Islet precursor cell (in vitro differentiated cells): ENCODE measurements at regions not wholly inside any gene's neighbourhood (a gene's known extent, or its start where the extent isn't known, plus 50 kb on each side); places are given as distances from the start of the nearest gene placed in this dataset.
"Not testable (repeated sequence)": the region's sequence is repeated elsewhere in the genome, so short reads cannot be mapped to it uniquely, and the experiment has no call there.

Experiments
- DNase-seq: peaks from one replicate; pipeline ENCODE4 v3.0.0-alpha.2; 2018

DNA sequence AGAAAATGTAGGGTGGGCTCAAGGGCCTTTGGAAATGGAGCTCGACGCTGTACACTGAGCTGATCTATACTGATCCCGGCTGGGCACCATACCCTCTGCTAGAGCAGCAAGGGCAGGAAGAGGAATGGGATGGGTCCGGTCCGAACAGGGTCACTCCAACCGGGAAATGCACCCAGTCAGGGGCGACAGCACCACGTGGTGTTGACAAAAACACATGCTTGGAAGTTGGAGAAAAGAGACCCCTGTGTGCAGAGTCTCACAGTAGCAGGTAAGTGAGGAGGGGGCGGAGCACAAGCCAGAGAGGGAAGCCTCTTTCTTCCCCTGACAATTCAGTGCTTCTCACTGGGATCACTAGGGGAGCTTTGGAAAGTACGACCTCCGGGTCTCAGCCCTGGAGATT is 84.1 kb upstream of the ASB18 start:
- DNase-seq: no peak

GRCh38 chr2:236348976-236349375 is 84.8 kb upstream of the ASB18 start:
- DNase-seq: no peak

DNA sequence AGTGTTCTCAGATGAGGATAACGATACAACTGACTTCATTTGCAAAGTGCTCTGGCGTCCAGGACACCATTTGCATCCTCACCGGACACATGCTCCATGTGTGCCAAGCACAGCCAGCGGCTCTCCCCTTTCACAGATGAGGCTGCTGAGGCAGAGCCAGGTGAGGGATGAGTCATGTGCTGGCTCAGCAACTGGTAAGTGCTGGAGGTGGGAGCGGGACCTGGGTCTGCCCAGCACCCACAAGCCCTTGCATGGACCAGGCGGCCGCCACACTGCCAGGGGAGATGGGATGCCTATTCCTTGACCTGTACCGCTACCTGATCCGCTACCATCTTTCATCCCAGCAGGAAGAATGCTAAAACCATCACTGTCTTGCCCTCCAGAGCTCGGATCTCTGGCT is 86.2 kb upstream of the ASB18 start:
- no peak for DNase-seq

DNA sequence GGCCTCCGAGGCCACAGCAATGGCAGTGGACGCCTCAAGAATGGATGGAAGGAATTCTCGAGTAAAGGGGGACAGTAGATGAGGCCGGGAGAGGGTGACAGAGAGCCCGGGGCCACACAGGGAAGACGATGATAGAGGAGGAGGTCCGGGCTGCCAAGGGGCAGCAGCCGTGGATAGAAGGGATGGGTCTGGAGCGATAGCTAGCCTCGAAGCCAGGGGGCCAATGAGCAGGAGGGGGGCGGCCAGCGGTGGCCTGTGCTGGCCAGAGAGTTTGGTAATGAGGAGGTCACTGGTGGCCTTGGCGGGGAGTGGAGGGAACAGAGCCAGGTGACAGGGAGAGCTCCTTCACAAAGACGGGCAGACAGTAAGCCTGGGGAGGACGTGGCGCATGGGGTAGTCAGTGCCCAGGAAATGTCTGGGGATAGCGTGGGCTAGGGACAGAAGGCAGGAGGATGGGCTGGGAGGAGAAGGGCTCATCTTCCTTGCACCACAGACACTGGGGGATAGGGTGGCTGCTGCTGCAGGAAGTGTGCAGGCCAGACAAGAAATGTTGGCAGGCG is 87.8 kb upstream of the ASB18 start:
- no peak for DNase-seq

DNA sequence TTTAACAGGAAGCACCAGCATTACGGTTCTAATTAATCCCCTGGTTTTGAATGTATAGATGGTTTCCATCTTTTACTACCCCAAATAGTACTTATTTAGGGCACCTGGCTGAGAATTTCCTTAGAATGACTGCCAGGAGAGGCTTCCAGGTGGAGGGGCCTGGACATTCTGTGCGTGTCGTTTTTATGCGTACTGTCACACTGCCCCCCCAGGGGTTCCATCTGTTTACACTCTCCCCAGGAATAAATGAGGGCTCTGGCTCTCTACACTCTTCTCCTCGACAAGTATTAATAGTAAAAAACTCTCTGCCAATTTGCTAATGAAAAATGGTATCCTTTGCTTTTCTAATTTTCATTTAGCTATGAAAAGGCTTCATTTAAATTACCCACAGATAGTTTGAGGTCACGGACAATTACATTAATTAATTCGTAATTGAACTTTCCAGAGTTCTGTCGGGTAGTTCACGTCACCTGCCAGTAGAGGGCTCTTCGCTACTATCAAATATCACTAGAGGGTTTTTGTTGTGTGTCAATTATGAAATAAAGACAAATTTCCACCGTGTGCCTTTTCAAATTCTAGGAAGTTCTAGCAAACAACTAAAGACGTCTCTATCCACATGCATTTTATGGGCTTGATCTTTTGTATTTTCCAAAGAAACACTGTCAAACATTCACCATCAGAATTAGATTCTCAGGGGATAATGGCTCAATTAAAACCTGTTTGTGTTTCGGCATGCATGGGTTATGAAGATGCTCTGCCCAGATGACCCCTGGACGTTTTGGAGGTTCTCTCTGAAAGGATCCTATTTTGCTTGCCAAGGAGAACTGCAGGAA is 88.8 kb upstream of the ASB18 start:
- DNase-seq: no peak

DNA sequence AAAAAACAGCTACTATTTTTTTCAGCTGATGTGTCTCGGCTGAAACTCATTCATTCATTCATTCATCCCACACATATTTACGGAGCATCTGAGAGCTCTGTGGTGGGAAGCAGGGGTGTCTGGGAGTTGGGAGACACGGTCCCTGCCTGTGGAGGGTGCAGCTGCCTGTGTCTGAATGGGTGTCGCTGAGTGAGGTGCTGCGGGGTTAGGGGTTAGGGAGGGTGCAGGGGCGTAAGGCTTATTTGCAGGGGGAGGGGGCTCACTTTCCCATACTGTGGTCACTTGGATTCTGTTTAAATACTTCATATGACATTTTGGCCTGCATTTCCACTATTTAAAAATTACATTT is 89.4 kb upstream of the ASB18 start:
- no peak for DNase-seq

GRCh38 chr2:236354056-236354940 is 90.1 kb upstream of the ASB18 start:
- no peak for DNase-seq

GRCh38 chr2:236354973-236355595 is 90.9 kb upstream of the ASB18 start:
- DNase-seq: no peak

DNA sequence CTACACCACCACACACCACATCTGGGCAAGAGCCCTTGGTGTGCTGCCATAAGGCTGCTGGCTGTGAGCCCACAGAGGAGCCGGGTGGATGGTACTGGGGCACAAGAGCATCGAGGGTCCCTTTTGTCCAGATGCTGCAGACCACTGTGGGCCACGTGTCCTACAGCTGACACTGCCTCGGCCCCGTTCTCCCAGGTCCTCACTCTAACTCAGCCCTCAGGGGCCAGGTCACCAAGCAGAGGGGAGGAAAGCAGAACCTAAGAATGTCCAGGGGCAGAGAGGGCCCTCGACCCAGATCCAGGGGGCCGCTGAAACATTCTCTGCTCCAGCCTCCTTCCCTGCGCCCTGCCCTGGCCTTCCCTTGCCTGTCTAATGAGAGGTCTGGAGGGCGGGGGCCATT is 91.7 kb upstream of the ASB18 start:
- peak; percentile 51 for DNase-seq

DNA sequence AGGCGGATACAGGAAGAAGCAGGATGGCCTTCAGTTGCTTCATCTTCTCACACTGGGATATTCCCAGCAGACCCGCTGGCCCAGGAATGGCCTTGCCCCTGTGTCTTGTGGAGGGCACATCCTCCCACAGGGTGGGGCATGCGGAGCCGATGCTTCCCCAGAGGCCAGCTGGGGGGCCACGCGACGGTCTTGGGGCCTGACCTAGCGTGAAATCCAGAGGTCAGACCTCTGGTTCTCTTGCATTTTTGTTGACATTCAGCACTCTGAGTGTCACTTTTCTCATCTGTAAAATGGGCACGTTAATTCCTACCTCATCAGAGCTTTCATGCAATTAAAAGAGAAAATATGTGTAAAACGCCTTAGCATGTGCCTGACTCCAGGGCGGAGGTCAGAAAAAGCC is 92.1 kb upstream of the ASB18 start:
- peak; percentile 15 for DNase-seq

DNA sequence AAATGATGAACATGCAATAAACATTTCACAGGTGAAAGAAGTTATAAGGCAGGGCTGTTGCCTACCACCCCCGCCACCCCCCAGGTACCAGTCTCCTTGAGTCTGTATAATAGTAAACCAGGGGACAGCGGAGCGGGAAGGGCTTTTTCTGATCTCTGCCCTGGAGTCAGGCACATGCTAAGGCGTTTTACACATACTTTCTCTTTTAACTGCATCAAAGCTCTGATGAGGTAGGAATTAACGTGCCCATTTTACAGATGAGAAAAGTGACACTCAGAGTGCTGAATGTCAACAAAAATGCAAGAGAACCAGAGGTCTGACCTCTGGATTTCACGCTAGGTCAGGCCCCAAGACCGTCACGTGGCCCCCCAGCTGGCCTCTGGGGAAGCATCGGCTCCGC is 94.3 kb upstream of the ASB18 start:
- not testable (repeated sequence) for DNase-seq

- peak; percentile 55 for DNase-seq
Measured at GRCh38 chr2:236359426-236360045, 95.3 kb upstream of the ASB18 start.

- DNase-seq: peak; percentile 30
Measured at GRCh38 chr2:236360496-236360895, 96.3 kb upstream of the ASB18 start.

DNA sequence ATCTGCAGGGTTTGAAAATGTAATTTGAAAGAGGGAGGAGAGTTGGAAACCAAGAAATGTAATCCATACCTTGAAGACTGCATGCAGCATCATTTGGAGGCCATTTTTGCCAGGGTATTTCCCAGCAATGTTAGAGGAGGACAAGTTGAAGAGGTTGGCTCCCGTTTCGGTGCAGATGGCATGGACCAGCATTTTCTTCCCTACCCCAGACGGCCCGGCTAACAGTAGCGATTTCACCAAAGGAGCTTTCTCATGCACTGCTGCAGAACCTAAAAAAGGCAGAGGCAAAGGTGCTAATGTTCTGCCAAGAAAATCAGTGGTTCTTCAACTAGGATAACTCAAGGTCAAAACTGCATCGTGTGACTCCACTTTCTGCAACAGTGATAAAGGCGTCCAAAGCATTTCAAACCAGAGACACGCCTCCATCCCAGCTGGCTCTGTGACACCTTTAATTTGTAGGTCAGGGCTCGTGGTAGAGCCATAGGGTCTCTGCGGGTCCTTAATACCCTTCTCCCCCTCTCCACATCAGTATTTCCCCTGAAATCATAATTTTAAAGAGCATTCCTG is 99.6 kb upstream of the ASB18 start:
- no peak for DNase-seq

GRCh38 chr2:236365258-236366048 is 101.2 kb upstream of the ASB18 start:
- no peak for DNase-seq

DNA sequence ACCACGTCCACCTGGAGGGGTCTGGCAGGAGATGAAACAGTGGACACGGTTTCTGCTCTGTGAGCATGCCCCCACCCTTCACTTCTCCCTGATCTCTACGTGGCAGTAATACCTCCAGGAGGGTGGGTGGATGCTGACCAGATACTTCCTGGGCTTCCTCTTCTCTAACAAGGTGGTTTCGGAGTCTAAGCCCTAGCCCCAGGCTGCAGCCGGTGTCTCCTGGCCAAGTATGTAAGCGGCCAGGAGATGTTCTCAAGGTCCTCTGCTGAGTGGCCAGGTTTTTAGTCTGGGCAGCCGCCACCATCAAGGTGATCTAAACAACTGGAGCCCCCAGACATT is 101.8 kb upstream of the ASB18 start:
- DNase-seq: no peak

DNA sequence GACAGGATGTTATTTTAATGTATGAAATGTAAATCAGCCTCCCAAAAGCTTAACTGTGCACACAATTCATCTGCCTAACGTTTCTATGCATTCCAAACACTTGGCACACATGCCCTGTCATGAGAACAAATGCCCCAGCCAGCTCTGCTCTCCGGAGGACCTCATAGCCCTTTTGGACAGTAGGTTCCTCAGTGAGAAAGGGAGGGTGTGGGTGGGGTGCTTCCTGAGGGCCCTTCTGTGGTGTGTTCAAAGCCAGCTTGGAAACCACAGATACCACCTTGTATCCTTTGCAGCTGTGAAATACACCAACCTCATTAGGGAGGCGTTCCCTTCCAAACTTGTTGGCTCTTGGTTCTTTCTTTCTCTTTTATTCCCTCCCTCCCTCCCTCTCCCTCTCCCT is 102.2 kb upstream of the ASB18 start:
- DNase-seq: no peak

DNA sequence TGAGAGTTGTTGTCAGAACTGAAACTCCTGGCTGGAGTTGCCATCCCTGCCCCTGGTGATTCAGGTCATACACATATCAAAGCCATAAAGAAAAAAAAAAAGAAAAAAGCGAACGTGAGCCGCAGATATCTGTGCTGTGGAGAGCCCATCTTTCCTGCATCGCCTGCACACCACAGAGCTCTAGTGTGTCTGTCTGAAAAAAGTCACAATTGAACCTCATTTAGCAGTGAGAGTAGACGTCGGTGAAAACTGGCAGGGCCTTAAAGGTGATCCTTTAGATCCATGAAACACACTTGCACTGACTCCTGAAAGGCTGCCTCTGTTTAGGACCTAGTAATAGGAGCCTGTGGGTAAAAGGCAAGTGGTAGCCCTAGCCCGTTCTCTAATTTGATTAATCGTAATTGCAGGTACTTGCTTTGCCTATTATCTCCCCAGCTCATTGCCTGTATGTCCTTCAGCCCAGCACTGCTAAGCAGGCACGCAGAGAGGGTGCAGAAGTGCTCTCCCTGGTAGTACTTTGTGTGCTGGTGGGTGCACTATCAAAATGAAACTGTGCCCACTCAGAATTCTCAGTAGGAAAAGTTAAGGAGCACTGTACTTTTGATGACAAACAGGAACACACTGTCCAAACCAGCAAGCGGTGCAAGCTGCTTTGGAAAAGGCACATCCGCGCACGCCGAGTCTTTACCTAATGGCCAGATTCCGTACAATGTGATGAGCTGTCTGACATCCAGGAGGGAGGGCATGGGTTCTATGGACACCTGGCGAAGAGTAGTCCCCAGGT is 103.5 kb upstream of the ASB18 start:
- DNase-seq: no peak

DNA sequence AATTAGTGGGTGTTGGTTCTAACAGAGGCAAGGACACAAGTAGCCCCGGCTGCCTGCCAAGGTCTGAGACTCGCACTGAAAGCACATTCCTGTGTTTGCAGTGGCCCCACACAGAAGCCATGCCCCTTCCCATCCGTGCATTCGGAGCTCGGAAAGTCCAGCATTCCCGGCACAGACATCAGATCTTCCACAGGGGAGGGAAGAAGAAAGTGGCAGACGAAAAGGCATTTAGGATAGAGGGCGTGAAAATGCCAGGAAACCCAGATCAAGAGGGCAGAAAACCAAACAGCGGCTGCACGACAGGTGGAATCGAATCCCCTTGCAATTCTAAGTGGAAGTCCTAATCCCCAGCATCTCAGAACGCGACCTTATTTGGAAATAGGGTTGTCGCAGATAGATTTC is 105.5 kb upstream of the ASB18 start:
- peak; percentile 57 for DNase-seq

- peak; percentile 29 for DNase-seq
Measured at GRCh38 chr2:236370847-236371409, 106.7 kb upstream of the ASB18 start.
